ENCODE measurements at regions not wholly inside any gene's neighbourhood (a gene's known extent, or its start where the extent isn't known, plus 50 kb on each side); places are given as distances from the start of the nearest gene placed in this dataset.

- Histone ChIP-seq H3K36me3 (no peaks in the 10 kb centered on the region), H3K4me3 (no peak overlapping the region), H3K4me1 (peaks cover 0 to 20% (median 7%) of the 10 kb centered on the region in 4 donors), H3K27me3 (no peaks in the 10 kb centered on the region), H3K27ac (no peak overlapping the region), H3K9me3 (no peaks in the 10 kb centered on the region)
- intact Hi-C loops (cut with DNase I): no loop called here
- no peak for DNase-seq
- no peak for ATAC-seq
- TF ChIP-seq POLR2A (IDR thresholded peaks at IDR 0.05) (no peak), CTCF (IDR thresholded peaks at IDR 0.05) (no peak)
- 78% methylated on average over 10 of the region's 16 CpGs for WGBS (ENCODE audit: insufficient coverage, low coverage, low lambda C conversion rate, missing lambda C conversion rate)
Measured at GRCh38 chr10:78757344-78757925, 311.3 kb upstream of the ZMIZ1 start.

GRCh38 chr10:78758176-78758575 lies 310.6 kb upstream of the ZMIZ1 start:
- TF ChIP-seq POLR2A (IDR thresholded peaks at IDR 0.05) (no peak), CTCF (IDR thresholded peaks at IDR 0.05) (no peak)
- no peak for ATAC-seq
- Histone ChIP-seq H3K27me3 (no peaks in the 10 kb centered on the region), H3K9me3 (no peaks in the 10 kb centered on the region), H3K27ac (no peak overlapping the region), H3K36me3 (no peaks in the 10 kb centered on the region), H3K4me1 (peaks cover 0 to 20% (median 7%) of the 10 kb centered on the region in 4 donors), H3K4me3 (no peak overlapping the region)
- intact Hi-C loops (cut with DNase I): no loop called here
- 83% methylated on average over 2 of the region's 6 CpGs for WGBS (ENCODE audit: insufficient coverage, low coverage, low lambda C conversion rate, missing lambda C conversion rate)
- DNase-seq: peak in 1 of 3 donors; percentile 13

GRCh38 chr10:78759456-78760120 lies 309.2 kb upstream of the ZMIZ1 start:
- intact Hi-C loops (cut with DNase I): no loop called here
- WGBS (ENCODE audit: insufficient coverage, low coverage, low lambda C conversion rate, missing lambda C conversion rate): 90% methylated on average over 2 of the region's 5 CpGs
- no peak for DNase-seq

GRCh38 chr10:78760463-78761310 lies 308.1 kb upstream of the ZMIZ1 start:
- WGBS (ENCODE audit: insufficient coverage, low coverage, low lambda C conversion rate, missing lambda C conversion rate): 100% methylated on average over 1 of the region's 8 CpGs
- H3K4me1 ChIP-seq: peaks cover 0 to 20% (median 7%) of the 10 kb centered on the region in 4 donors
- ATAC-seq (no peak), DNase-seq (peak in 1 of 3 donors; percentile 51)
- TF ChIP-seq POLR2A (IDR thresholded peaks at IDR 0.05) (no peak), CTCF (IDR thresholded peaks at IDR 0.05) (no peak)
- H3K9me3 ChIP-seq: no peaks in the 10 kb centered on the region
- no peak overlapping the region for H3K4me3 ChIP-seq
- no peaks in the 10 kb centered on the region for H3K36me3 ChIP-seq
- H3K27ac ChIP-seq: no peak overlapping the region
- intact Hi-C loops (cut with DNase I): no loop called here
- H3K27me3 ChIP-seq: no peaks in the 10 kb centered on the region

More at GRCh38 chr10:78759456-78760120, 309.2 kb upstream of the ZMIZ1 start:
- Histone ChIP-seq H3K4me3 (no peak overlapping the region), H3K27ac (no peak overlapping the region), H3K4me1 (peaks cover 0 to 20% (median 7%) of the 10 kb centered on the region in 4 donors), H3K27me3 (no peaks in the 10 kb centered on the region), H3K9me3 (no peaks in the 10 kb centered on the region), H3K36me3 (no peaks in the 10 kb centered on the region)
- ATAC-seq: no peak
- TF ChIP-seq POLR2A (IDR thresholded peaks at IDR 0.05) (no peak), CTCF (IDR thresholded peaks at IDR 0.05) (no peak)

Data from right lobe of liver (tissue), 6 donors.